ENCODE measurements at regions not wholly inside any gene's neighbourhood (a gene's known extent, or its start where the extent isn't known, plus 50 kb on each side); places are given as distances from the start of the nearest gene placed in this dataset.

DNA sequence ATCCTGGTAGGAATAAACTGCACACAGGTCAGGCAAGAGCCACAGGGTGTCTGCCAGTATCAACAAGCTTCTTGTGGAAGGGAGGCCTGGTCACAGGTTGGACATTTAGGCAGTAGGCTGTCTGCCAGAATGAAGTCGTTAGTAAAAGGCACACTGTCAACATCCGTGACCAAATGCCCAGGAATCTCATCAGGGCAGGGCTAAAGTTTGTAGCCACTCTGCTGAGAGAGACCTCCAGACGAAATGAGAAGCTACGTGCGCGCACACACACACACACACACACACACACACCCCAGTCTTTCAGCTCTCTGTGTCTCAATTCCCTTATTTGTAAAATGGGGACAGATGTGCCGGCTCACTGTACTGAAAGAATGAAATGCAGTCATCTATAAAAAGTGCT, 408.7 kb upstream of the ZFP42 start:
- ATAC-seq (replicated peaks), result no peak
- no peak overlapping the region for H3K27ac Mint-ChIP-seq

DNA sequence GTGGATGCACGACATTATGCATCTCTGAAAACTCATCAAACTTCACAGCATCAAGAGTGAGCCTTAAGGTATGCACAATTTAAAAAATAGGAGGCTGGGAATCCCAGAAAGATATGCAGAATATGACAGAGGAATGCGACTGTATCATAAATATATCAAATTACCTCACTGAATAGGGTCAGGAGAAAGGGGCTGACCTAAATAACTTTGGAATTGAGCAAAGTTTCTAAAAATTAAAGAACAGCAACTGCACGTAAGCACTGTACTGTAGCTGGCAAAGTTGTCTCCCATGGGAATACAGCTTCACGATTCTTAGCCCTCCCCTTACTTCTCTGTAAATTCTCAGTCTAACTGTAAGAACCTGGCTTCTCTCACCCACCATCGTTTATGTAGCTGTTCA, 397.4 kb upstream of the ZFP42 start:
- ATAC-seq (replicated peaks), result no peak
- no peak for DNase-seq
- H3K4me1 Mint-ChIP-seq (ENCODE audit: low read depth in 2 of 2), result no peaks in the 10 kb centered on the region
- no peak overlapping the region for H3K4me3 Mint-ChIP-seq
- H3K27me3 Mint-ChIP-seq, result no peaks in the 10 kb centered on the region
- H3K36me3 Mint-ChIP-seq (ENCODE audit: insufficient read depth), result peaks cover 3% of the 10 kb centered on the region
- no peak overlapping the region for H3K27ac Mint-ChIP-seq
- H3K9me3 Mint-ChIP-seq, result peaks cover 5 to 7% of the 10 kb centered on the region in 2 donors

More for the DNA sequence above, 408.7 kb upstream of the ZFP42 start:
- peaks cover 7 to 18% of the 10 kb centered on the region in 2 donors for H3K9me3 Mint-ChIP-seq
- no peak for DNase-seq
- H3K36me3 Mint-ChIP-seq (ENCODE audit: insufficient read depth), result no peaks in the 10 kb centered on the region
- H3K4me3 Mint-ChIP-seq, result no peak overlapping the region
- H3K4me1 Mint-ChIP-seq (ENCODE audit: low read depth in 2 of 2), result no peaks in the 10 kb centered on the region
- no peaks in the 10 kb centered on the region for H3K27me3 Mint-ChIP-seq

DNA sequence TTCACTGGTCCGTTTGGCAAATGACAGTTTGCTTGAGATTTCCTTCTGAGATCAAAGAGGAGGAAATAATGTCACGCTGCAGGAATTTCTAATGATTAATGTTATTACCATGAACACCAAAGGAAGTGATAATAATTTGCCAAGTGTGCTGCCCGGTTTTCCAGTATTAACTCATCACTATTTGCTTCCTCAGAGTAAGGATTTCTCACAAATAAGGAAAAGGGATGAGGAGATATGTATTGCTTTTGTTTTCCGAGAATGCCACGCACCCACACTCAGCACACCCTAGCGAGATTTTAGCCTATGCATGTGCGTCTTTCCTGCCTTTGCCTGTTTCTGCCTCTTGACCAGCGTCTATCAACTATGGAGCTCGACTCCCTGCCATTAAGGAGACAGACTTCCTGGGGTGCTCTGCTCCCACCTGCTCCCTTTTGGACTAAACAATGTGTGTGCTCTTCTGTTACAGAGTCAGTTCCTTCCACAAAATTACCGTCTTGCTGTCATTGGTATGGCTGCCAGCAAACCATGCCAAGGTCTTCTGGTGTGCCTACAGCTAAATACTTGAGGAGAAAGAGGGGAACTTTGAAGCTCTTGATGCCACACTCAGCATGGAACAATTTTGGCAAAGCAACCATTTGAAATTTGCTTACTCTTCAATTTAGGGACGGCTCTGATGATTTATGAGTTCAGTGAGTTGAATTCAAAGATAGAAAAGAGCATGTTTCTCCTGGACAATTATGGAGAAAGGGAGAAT, 393.1 kb upstream of the ZFP42 start:
- Mint-ChIP-seq H3K9me3 (peaks cover 0 to 8% of the 10 kb centered on the region in 2 donors), H3K27me3 (no peaks in the 10 kb centered on the region), H3K27ac (no peak overlapping the region), H3K4me1 (ENCODE audit: low read depth in 2 of 2) (no peaks in the 10 kb centered on the region), H3K36me3 (ENCODE audit: insufficient read depth) (no peaks in the 10 kb centered on the region), H3K4me3 (no peak overlapping the region)
- ATAC-seq (replicated peaks) (no peak), DNase-seq (no peak)

DNA sequence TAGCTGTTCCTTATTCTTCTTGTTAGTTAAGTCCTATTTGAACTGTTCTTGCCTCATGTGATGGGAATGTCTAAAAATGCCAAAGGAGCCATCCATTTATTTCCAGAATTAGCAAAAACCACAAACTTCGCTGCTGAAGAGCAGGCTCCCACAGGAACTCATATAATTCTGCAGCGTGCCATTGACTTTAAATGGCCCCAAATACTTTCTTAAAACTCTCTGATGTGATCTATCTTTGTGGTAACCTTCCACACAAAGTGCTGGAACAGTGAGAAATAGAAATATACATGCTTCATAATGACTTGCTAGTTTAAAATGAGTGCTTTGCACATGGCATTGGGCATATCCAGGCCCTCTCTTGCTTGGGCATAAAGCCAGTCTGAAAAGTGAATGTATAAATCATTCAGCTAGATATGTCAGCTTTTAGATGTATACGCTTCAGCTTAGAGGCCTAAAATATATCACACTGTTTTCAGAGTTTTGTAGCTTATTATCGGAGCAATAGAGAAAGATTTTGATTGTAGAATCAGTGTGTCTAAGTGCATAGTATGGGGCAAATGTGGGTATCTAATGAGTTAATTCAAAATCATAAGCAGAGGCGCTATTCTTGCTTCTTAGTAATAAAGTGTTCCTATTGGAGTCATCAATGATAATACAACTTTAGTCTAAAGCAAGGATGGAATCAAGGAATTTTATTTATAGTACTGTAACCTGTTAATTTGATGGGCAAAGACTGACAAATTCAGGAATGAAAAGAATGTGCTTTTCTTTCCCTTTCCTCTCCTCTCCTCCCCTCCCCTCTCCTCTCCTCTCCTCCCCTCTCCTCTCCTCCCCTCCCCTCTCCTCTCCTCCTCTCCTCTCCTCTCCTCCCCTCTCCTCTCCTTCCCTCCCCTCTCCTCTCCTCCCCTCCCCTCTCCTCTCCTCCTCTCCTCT, 392.2 kb upstream of the ZFP42 start:
- no peak overlapping the region for H3K27ac Mint-ChIP-seq
- H3K36me3 Mint-ChIP-seq (ENCODE audit: insufficient read depth), result no peaks in the 10 kb centered on the region
- no peaks in the 10 kb centered on the region for H3K4me1 Mint-ChIP-seq (ENCODE audit: low read depth in 2 of 2)
- ATAC-seq (replicated peaks) (no peak), DNase-seq (no peak)
- H3K27me3 Mint-ChIP-seq, result no peaks in the 10 kb centered on the region
- no peak overlapping the region for H3K4me3 Mint-ChIP-seq
- peaks cover 0 to 11% of the 10 kb centered on the region in 2 donors for H3K9me3 Mint-ChIP-seq

DNA sequence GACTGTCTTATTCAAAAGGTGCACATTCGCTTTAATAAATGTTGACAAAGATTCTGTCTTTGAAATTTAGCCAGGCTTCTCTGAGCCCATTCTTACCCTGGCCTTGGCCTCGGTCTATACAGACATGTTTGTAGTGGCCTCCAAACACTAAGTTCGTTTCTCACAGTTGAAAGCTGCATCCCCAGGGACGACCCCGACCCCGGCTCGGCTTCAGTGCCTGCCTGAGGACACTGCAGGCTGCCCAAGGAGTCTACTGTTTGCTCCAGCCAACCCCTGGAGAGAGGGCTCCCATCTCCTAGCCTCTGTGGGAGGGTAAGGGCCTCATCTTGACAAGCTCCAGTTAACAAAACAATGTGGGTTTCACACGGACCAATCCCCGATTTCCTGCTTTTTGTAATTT, 390.6 kb upstream of the ZFP42 start:
- Mint-ChIP-seq H3K36me3 (ENCODE audit: insufficient read depth) (no peaks in the 10 kb centered on the region), H3K4me3 (no peak overlapping the region), H3K9me3 (peaks cover 0 to 11% of the 10 kb centered on the region in 2 donors), H3K27me3 (no peaks in the 10 kb centered on the region), H3K27ac (no peak overlapping the region), H3K4me1 (ENCODE audit: low read depth in 2 of 2) (no peaks in the 10 kb centered on the region)
- DNase-seq (no peak), ATAC-seq (replicated peaks) (no peak)

DNA sequence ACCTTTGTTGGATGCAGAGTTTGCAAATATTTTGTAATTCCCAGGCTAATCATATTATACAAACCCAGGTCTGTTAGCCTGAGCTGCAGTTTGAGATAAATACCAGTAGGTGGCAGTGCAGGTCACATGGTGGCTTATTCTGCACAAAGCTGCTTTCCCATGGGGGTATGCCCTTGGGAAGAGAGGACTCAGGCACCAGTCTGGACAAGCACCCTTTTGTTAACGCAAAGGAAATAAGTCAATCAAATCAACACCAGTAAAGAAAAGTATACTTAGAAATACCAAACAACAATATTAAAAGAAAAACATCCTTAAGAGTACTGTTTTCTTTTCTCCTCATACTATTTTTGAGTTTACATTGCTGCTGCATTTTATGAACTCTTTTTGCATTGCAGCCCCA, 389.0 kb upstream of the ZFP42 start:
- Mint-ChIP-seq H3K27me3 (no peaks in the 10 kb centered on the region), H3K9me3 (peaks cover 7 to 8% of the 10 kb centered on the region in 2 donors), H3K36me3 (ENCODE audit: insufficient read depth) (no peaks in the 10 kb centered on the region), H3K4me1 (ENCODE audit: low read depth in 2 of 2) (no peaks in the 10 kb centered on the region), H3K4me3 (no peak overlapping the region), H3K27ac (no peak overlapping the region)
- no peak for DNase-seq
- no peak for ATAC-seq (replicated peaks)

DNA sequence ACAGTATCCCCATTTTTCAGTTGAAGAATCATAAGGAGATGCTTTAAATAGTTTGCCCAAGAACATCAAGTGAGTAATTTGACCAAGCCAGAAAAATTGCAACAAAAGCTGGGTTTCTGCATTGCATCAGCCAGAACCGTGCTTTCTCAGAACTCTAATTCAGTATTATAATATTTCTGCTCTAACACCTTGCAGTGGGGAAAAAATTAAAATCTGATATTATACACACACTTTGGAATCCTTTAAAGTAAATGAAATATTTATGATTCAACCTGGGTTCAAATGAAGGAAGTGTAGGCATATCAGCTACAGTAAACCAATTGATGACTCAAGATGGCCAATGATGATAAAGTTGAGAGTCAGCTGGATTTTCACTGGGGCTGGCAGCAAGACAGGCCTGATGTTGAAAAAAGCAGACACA, 387.6 kb upstream of the ZFP42 start:
- Mint-ChIP-seq H3K4me3 (no peak overlapping the region), H3K36me3 (ENCODE audit: insufficient read depth) (no peaks in the 10 kb centered on the region), H3K27ac (no peak overlapping the region), H3K27me3 (no peaks in the 10 kb centered on the region), H3K9me3 (peaks cover 7 to 10% of the 10 kb centered on the region in 2 donors), H3K4me1 (ENCODE audit: low read depth in 2 of 2) (no peaks in the 10 kb centered on the region)
- DNase-seq, result no peak
- no peak for ATAC-seq (replicated peaks)

DNA sequence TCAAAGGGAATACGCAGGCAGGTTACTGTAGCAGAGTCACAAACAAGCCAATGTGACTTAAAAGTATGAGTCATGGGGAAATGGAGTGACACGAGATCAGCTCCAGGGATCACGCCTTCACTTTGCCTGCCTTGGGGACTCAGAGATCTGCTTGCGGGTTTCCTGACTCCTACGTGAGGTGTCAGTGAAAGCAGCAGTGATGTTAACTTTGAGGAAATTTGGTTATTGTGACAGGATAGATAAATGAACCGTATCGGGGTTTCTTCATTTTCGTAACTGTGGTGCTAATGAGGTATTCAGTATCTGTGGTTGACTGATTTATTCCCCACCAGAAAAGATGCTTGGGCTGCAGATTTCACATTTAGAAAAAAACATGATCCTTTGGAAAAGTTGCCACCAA, 383.3 kb upstream of the ZFP42 start:
- ATAC-seq (replicated peaks) (no peak), DNase-seq (no peak)
- H3K9me3 Mint-ChIP-seq, result peaks cover 6 to 7% of the 10 kb centered on the region in 2 donors
- no peak overlapping the region for H3K4me3 Mint-ChIP-seq
- no peak overlapping the region for H3K27ac Mint-ChIP-seq
- no peaks in the 10 kb centered on the region for H3K4me1 Mint-ChIP-seq (ENCODE audit: low read depth in 2 of 2)
- H3K27me3 Mint-ChIP-seq, result no peaks in the 10 kb centered on the region
- H3K36me3 Mint-ChIP-seq (ENCODE audit: insufficient read depth), result no peaks in the 10 kb centered on the region

DNA sequence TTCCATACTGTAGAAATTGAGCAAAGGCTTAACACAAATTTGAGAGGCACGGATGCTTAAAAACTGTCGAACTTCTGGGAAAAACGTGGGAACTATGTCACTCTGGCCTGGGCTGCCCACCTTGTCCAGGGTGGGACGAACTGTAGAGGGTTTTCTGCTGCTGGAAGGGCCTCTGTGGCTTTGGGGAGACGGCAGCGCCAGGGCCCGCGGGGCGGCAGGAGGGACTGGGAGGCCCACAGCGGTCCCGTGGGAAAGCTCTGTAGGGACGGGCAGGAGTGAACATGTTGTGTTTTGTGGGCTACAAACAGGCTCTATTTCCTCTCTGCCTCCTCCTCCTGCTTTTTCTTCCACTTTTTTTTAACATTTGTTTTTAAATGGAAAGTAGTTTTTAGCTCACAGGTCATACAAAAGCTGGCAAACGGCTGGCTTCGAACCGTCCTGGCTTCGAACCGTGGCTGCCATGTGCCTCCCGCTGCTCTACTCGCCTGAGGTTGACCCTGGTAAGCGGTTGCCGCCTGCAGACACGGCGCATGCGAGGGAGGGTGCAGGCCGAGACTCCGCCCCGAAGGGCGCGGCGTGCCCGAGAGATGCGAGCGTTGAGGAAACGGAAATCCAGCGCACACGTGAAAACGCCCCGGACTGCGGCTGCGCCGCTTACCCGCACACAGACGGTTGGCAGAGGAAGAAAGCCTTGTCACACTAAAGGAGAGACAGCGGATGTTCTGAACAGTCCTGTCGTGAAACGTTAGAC, 382.3 kb upstream of the ZFP42 start:
- DNase-seq (no peak), ATAC-seq (replicated peaks) (no peak)
- Mint-ChIP-seq H3K4me3 (no peak overlapping the region), H3K36me3 (ENCODE audit: insufficient read depth) (no peaks in the 10 kb centered on the region), H3K27me3 (no peaks in the 10 kb centered on the region), H3K4me1 (ENCODE audit: low read depth in 2 of 2) (no peaks in the 10 kb centered on the region), H3K27ac (no peak overlapping the region), H3K9me3 (peaks cover 4 to 7% of the 10 kb centered on the region in 2 donors)

DNA sequence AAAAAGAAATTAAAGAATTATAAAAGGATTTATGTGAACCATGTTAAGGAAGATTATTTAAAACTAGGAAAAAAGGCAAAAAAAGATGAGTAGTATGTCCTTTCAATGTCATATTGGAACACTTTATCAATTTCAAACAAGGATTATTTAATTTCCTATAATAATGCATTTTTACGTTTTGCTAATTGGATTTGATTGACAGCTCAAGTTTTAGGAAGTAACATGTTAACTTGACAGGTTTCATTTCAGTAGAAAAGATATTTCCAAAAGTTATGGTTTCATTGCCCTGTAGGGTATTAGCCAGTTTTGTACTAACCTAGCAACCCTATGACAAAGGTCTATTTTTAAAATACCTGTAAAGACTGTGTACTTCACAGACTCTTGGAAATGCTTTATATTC, 379.6 kb upstream of the ZFP42 start:
- no peak for ATAC-seq (replicated peaks)
- no peak overlapping the region for H3K4me3 Mint-ChIP-seq
- no peaks in the 10 kb centered on the region for H3K36me3 Mint-ChIP-seq (ENCODE audit: insufficient read depth)
- no peaks in the 10 kb centered on the region for H3K27me3 Mint-ChIP-seq
- DNase-seq, result no peak
- H3K27ac Mint-ChIP-seq, result no peak overlapping the region
- H3K9me3 Mint-ChIP-seq, result peaks cover 3 to 5% of the 10 kb centered on the region in 2 donors
- no peaks in the 10 kb centered on the region for H3K4me1 Mint-ChIP-seq (ENCODE audit: low read depth in 2 of 2)

DNA sequence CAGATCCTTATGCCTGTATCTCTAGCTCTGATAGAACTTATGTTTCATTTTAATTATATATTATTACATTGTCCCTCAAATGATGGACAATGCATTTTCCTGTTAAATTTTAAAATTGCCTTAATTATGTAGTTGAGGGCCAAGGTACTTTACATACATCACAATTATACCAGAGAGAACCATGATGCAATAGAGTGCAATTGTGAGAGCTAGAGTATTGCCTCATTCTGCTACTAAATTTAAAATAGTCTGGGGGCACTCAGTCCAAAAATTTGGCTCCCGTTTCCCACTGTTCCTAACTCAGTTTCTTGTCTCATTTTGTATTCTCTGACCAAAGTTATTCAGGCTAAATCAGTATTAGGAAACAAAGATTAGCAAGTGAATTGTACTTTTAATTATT, 378.5 kb upstream of the ZFP42 start:
- H3K4me3 Mint-ChIP-seq, result no peak overlapping the region

DNA sequence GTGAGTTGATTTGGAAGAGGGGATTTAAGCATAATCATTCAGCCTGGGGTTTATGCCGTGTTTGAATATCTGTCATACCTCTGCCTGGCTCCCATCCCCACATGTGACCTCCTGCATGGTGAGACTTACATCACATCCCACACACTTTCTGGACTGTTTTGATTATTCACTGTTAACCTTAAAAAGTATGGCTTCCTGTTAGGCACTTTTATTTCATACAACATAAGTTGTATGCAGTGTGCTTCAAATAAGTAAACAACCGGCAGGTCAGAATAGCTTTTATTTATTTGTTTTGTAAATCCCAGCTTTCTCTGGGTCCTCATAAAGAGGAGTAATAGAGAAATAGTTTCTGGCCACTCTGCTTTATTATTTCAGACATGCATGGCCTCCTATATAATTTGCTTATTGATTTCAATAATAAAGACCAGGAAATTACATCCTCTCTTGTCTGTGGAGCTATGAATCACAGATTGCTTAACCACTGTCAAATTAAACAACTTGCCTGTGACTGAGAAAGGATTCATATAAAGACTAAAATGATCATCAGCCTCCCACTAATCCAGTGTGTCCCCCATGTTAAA, 376.8 kb upstream of the ZFP42 start:
- Mint-ChIP-seq H3K9me3 (peaks cover 0 to 4% of the 10 kb centered on the region in 2 donors), H3K27ac (no peak overlapping the region), H3K36me3 (ENCODE audit: insufficient read depth) (no peaks in the 10 kb centered on the region), H3K4me3 (no peak overlapping the region), H3K4me1 (ENCODE audit: low read depth in 2 of 2) (no peaks in the 10 kb centered on the region), H3K27me3 (no peaks in the 10 kb centered on the region)
- DNase-seq, result no peak
- ATAC-seq (replicated peaks), result no peak

More for the DNA sequence above, 378.5 kb upstream of the ZFP42 start:
- Mint-ChIP-seq H3K36me3 (ENCODE audit: insufficient read depth) (no peaks in the 10 kb centered on the region), H3K27ac (no peak overlapping the region), H3K4me1 (ENCODE audit: low read depth in 2 of 2) (no peaks in the 10 kb centered on the region), H3K9me3 (peaks cover 0 to 3% of the 10 kb centered on the region in 2 donors), H3K27me3 (no peaks in the 10 kb centered on the region)
- DNase-seq, result no peak
- no peak for ATAC-seq (replicated peaks)

DNA sequence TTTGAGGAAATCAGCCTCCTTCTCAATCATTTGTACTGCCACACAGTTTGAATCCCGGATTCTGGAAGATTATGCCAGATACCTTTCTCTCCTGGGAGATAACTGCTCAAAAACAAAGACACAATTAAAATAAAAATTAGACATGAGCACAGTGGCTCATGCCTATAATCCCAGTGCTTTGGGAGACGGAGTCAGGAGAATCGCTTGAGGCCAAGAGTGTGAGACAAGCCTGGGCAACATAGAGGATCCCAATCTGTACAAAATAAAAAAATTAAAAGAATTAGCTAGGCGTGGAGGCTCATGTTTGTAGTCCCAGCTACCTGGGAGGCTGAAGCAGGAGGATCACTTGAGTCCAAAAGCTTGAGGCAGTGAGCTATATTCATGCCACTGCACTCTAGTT, 376.3 kb upstream of the ZFP42 start:
- no peaks in the 10 kb centered on the region for H3K4me1 Mint-ChIP-seq (ENCODE audit: low read depth in 2 of 2)
- peaks cover 0 to 4% of the 10 kb centered on the region in 2 donors for H3K9me3 Mint-ChIP-seq
- H3K27ac Mint-ChIP-seq, result no peak overlapping the region
- no peak overlapping the region for H3K4me3 Mint-ChIP-seq
- H3K36me3 Mint-ChIP-seq (ENCODE audit: insufficient read depth), result no peaks in the 10 kb centered on the region
- no peaks in the 10 kb centered on the region for H3K27me3 Mint-ChIP-seq
- no peak for ATAC-seq (replicated peaks)
- no peak for DNase-seq
